CD4-positive, alpha-beta T cell treated with Interleukin-21 for 1 hour (primary cell): ENCODE measurements at regions not wholly inside any gene's neighbourhood (a gene's known extent, or its start where the extent isn't known, plus 50 kb on each side); places are given as distances from the start of the nearest gene placed in this dataset.
A peak's percentile ranks its signal among the peaks of the same experiment; 100 is the strongest.
"Not testable (repeated sequence)": the region's sequence is repeated elsewhere in the genome, so short reads cannot be mapped to it uniquely, and the experiment has no call there.

Experiments
- DNase-seq: peaks from one replicate; pipeline ENCODE4 v3.0.0-alpha.2; 2020

DNA sequence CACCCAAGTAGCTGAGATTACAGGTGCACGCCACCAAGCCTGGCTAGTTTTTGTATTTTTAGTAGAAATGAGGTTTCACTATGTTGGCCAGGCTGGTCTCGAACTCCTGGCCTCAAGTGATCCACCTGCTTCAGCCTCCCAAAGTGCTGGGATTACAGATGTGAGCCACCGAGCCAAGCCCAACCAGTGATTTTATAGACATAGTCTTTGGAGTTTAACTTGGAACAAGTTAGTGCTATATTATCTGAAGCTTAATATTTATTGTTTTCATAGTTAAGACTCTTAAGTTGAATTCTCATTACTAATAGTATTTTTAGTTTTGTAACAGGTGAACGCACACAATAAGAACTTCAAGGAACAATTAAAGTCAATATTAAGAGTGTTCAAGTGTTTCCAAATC lies 122.1 kb downstream of the SPAG6 start:
- not testable (repeated sequence) for DNase-seq

DNA sequence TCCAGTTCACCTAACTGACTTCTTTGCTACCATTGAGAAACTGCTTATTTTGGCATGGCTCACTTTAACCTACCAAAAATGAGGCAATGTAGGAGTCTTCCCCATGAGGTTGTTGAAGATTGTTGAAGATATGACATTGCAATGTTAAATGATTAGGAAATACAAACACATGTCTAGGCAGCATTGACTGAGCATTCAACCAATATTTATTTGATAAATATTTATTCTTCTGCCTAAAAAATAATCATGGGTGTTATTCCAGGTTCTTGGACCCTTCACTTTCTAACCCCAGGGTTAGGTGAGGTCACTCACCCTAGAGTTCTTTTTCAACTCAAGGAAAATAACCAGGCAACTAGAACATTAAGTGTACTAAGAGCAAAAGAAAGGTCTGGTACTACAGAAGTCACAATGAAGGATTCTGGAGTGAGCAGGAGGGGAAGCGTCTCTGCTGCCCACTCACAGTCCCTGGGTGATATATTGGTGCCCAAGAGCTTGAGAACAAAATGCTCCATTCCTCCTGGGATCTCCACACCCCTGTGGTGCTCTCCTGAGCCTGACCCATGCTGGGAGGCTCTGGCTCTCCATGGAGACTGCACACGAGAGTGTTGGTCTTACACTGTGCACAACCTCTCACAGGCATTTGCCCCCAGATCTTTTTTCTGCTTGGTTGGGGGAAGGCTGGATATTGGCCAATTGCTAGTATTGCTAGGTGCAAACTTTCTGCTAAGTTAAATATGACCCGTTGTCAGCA lies 123.4 kb downstream of the SPAG6 start:
- DNase-seq, result no peak

DNA sequence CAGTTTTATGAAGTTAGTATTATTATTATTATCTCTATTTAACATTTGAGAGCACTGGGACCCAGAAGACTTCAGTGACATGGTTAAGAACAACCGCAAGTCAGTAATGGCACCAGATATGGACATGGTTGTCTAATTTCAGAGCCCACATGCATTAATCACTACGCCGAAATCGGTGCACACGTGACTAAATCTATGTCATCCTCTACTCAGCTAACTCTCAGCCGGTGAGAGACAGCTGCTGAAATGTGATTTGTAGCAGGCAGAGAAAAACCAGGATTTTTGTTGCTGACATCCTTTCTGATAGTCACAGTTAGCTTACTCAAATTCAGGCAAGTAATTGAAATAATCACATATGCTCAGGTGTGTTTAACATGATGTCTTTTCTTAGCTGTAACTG lies 127.7 kb downstream of the SPAG6 start:
- DNase-seq, result no peak

DNA sequence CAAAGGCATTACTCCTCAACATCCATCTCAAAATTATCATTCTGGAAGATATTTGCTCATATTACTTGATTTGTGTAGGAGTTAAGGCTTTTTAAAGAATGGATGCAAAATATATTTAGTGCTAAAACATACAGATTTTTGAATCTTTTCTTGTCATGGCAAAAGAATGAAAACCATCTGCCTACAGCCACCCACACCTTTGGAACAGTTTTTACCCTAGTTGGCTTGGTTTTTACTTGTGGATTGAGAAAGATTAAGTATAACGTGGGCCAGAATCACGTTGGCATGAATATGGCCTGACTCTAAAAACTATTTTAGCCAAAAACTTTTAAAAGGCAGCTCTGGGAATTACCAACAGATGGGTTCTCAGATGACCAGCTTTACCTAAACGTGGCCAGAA lies 128.2 kb downstream of the SPAG6 start:
- DNase-seq, result no peak

DNA sequence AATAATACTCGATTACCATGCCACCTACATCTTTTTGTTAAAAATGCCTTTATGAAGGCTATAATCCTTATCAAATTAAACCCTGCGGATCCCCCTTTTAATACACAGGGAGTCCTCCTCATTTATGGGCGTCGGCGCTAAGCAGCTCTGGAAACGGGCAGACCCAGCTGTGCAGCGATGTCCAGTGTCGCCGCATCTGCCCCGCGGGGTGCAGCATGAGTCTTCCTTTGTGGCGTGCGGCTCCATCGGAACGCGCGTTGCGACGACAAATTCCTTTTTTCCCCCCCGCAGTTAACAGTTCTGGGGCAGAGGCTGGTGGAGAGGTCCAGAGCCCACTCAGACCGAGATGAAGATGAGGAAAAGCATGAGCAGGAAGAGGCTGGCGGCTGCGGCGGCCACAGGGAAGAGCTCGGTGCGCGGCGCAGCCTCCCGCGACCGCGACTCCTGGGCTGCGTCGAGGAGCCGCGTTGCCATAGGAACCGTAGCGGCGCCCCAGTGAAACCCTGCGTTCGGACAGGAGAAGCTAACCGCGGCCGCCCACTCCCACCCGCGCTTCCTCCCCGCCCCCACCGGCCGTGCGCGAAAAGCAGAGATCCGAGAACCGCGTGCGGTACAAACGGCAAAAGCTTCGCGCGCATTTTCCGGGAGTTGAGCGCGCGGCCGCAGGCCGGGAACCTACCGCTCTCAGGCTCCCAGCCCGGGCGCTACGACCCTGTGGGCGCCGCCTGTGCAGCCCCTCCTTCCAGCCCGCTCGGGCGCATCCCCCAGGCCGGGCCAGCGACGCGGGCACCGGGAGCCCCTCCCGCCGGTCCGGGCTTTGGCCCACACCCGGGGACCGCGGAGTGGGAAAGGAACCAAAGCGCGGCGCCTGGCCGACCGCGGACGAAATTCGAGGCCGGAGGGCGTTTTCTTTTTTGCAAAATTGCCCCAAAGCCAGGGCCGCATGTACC lies 130.6 kb downstream of the SPAG6 start:
- DNase-seq, result peak; percentile 10

DNA sequence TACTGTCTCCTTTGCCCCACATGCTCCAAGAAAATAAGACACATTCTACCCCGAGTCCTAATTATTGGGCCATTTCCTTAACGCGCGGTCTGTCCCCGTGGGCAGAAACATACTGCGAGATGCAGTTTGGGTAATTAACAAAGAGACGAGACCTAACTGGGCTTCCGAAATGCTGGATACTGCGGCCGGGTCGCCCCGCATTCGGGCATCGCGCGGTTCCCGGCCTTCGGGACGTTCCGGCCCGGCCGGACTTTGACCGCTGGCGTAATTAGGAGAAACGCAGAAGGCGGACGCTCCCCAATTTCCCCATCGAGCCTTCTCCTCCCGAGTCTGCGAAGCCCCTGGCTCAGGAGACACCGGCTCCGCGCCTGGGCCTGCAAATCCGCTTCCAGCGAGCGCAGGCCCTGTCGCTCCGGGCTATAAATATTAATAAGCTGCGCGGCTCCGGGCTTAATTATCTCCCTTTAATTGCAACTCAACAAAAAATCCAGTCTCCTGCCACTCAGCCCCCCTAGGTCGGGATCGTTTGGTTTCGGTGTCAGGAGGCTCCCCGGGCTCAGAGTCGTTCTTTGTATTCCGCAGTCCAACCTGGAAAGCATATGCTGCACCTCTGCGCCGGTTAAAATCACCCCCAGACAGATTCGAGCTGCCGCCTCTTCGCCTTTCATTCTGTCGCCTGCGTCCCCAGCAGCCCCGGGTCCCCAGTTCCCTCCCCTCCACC lies 131.5 kb downstream of the SPAG6 start:
- DNase-seq, result no peak

DNA sequence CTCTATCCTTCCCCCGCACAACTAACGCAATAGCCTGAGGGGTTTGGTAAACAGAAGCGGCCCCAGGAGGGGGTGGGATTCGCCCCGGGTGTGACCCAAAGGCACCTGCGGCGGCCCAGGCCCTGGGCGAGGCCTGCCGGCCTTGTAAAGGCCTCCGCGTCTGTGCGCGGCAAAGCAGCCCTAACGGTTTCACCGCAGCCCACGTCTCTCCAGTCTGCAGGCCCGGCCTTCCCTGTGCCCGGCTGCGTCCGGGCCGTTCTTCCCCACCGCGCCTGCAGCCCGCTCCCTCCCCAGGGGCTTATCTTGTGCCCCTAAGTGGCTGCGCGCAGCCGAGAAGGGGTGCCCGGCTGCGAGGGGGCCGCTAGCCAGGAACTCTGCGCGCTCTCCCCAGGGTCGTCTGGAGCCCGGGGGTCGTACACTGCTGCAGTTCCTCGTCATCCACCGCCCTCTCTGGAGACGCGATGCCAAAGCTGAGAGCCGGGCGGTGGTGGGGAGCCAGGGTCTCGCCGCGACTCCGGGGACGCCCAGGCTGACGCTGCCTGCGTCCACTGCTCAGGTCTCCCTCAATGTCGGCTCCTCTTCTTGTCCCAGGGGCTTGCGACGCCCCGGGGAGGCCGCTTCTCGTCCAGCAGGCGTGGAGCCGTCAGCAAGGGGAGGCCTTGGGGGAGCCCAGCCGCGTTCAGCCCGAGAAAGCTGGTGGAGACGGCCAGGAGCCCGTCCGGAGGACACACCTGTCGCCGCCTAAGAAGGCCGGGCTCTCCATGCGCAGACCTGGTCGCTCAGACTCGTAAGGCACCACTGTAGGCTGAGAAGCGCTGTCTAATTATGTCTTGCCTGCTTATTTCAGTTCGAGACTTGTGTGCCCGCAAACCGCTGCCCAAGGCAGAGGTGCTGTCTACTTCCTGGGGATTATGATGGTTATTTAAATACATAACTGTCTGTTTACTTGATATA lies 132.3 kb downstream of the SPAG6 start:
- no peak for DNase-seq

DNA sequence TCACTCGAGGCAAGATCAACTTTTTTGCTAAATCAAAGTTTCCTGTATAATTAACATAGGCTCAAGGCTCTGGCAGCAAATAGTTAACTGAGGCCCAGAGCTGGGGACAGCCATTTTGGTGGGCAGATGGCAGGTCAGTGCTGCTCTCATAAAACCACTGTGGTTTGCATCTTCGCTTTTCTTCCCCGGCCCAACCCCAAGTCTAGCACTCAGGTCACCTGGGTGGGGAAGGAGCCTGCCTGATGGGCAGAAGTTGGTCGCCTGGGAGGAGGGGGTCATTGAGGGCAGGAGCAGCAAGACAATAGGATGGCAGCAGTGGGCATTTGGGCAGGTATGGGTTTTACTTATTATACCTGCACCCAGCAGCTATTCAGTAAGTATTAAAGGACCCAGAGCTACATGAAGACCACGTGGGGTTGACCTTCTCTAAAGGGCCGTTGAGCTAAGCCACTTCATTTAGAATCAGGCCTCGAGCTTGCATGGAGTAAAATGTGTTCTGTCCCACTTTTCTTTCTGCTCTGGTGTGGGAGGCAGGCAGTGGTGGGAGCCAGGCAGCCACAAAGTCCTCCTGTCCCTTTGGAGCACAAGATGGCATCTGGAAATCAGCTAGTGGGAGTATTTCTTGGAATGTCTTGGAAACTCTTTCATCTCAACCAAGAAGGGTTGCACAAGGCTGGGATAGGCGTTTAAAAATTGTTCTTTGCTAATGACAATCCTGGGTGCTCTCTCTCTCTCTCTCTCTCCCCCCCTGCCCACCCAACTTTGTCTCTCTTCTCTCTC lies 133.4 kb downstream of the SPAG6 start:
- no peak for DNase-seq

DNA sequence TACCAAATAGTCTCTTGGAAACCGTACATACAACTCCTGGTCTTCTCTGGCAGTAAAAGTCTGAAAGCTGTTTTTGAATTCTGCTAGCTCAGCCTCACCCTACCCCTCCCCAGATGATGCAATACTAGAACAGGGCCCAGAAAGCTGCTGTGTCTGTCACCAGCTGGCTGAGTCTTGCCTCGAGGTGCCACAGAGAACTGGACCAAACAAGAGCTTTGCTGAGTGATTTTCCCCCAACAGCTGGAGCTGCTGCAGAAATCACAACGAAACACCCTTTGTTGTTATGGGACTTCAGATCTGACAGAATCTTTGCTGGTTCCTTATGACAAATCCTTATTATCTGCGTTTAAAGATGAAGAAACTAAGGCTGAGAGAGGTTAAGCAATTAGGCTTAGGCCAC lies 134.1 kb downstream of the SPAG6 start:
- no peak for DNase-seq

DNA sequence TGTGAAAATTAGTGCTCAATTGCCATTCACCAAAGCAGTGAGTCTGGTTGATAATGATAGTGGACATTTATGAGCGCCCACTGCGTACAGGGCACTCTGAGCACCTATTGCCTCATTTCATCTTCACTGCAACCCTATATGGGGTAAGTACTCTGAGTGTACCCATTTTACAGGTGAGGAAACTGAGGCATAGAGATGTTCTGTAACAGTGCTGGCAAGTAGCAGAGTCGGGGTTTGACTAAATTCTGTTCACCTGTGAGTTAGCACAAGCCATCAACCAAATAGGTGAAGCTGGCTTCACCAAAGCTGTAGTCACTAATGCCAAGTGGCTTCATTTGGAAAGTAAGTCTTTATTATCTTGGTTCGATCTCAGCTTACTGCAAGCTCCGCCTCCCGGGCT lies 135.8 kb downstream of the SPAG6 start:
- DNase-seq, result no peak

DNA sequence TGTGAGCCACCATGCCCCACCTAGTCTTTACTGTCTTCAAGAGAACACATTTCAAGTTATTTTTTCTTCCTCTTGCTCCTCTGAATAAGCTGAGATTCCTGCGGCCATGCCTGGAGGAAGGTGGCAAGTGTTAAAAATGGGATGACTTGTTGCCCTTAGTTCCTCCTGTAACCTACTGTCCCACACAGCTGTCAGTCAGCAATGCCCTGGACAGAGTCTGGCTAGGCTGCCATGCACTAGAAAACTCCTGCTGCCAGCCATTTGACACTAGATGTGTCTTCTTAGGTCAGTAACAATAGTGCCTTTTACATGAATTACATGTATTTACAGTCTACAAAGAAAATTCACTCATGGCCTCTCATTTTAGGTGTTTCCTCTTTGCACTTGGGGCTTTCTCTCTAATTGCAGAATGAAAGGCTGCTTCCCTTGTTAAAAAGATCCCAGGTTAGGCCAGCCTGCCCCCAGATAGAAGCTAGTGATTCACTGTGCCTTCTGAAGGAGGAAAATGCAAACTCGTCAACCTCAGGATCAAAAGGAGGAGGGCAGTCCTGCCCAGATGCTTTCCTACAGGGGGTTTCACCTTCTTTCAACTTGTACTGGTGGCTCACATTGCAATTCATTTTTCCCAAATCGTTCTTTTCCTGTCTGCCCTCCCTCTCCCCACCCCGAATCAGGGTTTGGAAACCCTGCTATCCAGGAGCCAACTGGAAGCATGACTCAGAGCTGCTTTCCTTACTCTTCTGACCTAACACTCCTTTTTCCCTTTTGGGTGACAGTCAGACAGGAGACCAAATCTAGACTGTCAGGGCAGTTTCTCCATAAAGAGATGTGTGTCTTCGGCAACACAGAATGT lies 136.6 kb downstream of the SPAG6 start:
- no peak for DNase-seq

DNA sequence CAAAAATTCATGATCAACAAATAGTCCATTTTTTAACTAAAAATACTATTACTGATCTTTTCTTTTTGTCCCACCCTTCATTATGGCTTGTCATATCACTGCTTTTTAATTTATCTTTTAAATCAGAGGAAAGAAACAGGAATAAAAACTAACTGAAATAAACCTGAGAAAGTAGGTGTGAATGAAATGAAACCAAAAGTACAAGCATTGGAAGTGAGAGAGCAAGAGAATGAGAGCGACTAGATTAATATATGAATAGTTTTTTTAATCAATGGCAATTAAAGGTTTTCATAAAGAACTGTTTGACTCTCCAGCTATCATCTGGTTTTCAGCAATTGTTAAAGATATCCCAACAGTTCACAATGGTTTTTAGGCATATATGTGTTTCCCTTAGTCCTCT lies 137.8 kb downstream of the SPAG6 start:
- DNase-seq, result no peak
